ENCODE measurements at regions not wholly inside any gene's neighbourhood (a gene's known extent, or its start where the extent isn't known, plus 50 kb on each side); places are given as distances from the start of the nearest gene placed in this dataset.

DNA sequence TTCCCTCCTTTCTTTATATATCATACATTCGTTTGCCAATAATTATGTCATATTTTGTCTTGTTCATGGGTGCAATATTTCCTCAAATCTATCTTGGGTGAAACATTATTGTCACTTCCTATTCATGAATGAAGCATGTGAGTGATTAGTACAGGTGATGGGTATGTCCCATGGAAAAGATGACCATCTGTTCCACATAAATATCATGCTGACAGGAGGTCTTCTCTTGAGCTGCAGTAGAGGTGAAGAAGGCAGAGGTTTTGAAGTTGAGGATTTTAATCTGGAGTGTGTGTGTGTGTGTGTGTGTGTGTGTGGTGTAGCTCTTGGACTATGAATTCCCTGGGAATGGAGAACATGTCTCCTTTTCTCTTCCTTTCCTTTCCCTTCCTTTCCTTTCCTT is 350.5 kb upstream of the CHRM2 start:
- TF ChIP-seq GABPA (IDR thresholded peaks at IDR 0.05; ENCODE audit: borderline replicate concordance, insufficient read depth, low read length): no peak
- TF ChIP-seq TAF1 (IDR thresholded peaks at IDR 0.05; ENCODE audit: low read depth, low read length): no peak
- TF ChIP-seq NANOG (IDR thresholded peaks at IDR 0.05; ENCODE audit: insufficient read depth, low read depth, low read length, poor library complexity, severe bottlenecking): no peak
- TF ChIP-seq SAP30 (IDR thresholded peaks at IDR 0.05; ENCODE audit: insufficient read depth, insufficient replicate concordance, low read length): no peak
- TF ChIP-seq, protein P1, sequence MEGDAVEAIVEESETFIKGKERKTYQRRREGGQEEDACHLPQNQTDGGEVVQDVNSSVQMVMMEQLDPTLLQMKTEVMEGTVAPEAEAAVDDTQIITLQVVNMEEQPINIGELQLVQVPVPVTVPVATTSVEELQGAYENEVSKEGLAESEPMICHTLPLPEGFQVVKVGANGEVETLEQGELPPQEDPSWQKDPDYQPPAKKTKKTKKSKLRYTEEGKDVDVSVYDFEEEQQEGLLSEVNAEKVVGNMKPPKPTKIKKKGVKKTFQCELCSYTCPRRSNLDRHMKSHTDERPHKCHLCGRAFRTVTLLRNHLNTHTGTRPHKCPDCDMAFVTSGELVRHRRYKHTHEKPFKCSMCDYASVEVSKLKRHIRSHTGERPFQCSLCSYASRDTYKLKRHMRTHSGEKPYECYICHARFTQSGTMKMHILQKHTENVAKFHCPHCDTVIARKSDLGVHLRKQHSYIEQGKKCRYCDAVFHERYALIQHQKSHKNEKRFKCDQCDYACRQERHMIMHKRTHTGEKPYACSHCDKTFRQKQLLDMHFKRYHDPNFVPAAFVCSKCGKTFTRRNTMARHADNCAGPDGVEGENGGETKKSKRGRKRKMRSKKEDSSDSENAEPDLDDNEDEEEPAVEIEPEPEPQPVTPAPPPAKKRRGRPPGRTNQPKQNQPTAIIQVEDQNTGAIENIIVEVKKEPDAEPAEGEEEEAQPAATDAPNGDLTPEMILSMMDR (IDR thresholded peaks at IDR 0.05; ENCODE audit: control extremely low read depth in 1 of 3, insufficient read depth in 1 of 3, low read depth in 1 of 3, low read length in 3 of 3): no peak
- no peak for TF ChIP-seq SRF (IDR thresholded peaks at IDR 0.05; ENCODE audit: low read depth, low read length)
- no peak for TF ChIP-seq EZH2 (IDR thresholded peaks at IDR 0.05; ENCODE audit: low read depth, low read length, severe bottlenecking)
